ENCODE measurements at regions not wholly inside any gene's neighbourhood (a gene's known extent, or its start where the extent isn't known, plus 50 kb on each side); places are given as distances from the start of the nearest gene placed in this dataset.
"Not testable (repeated sequence)": the region's sequence is repeated elsewhere in the genome, so short reads cannot be mapped to it uniquely, and the experiment has no call there.

DNA sequence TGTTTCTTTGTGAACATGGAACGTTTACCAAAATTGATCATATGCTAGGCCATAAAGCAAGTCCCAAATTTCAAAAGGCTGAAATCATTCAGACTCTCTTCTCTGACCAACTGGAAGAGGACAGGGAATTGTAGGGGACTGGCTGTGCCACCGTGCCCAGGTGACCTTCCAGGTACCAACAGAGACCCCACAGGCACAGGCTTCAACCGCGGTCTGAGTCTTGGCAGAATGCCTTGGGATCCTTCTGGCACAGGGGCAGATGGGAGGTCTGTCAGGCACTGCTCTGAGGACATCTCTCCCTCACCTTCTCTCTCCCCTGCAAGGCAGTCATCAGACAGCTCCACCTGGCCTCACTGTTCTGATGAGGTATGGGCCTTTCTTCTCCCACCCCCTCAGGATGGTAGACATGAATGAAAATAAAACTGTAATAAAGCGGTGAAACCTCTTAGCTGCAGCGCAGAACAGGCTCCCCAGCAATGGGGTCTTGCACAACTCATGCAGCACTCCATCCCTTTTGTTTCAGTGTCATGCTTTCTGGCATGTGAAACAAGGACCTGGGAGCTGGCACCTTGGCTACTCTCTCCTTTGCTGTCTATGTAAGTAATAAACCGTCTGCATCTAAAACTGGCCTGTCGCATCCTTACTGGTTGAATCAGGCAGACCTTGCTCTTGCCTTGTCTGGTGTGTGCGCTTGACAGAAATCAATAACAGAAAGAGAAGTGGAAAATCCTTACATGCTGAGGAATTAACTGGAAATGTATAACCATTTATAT is 289.2 kb downstream of the KLF13 start:
- Histone ChIP-seq H3K4me1 (no peaks in the 10 kb centered on the region), H3K27me3 (replicated peaks; ENCODE audit: control insufficient read depth, insufficient read depth, low read length) (no peaks in the 10 kb centered on the region), H3K4me3 (ENCODE audit: low read depth, low read length) (no peak overlapping the region), H3K36me3 (ENCODE audit: control insufficient read depth, insufficient read depth, low read length) (no peaks in the 10 kb centered on the region), H3K9me3 (no peaks in the 10 kb centered on the region)
- CTCF ChIA-PET, result no interaction called here
- H3K27ac Mint-ChIP-seq (ENCODE audit: unreplicated experiment), result no peak overlapping the region
- POLR2A ChIA-PET, result no interaction called here
- H3K4me1 Mint-ChIP-seq (ENCODE audit: low read depth, unreplicated experiment), result no peaks in the 10 kb centered on the region
- peaks cover 8% of the 10 kb centered on the region for H3K9me3 Mint-ChIP-seq (ENCODE audit: unreplicated experiment)
- H3K4me3 Mint-ChIP-seq (ENCODE audit: unreplicated experiment), result no peak overlapping the region
- TF ChIP-seq, protein P1, sequence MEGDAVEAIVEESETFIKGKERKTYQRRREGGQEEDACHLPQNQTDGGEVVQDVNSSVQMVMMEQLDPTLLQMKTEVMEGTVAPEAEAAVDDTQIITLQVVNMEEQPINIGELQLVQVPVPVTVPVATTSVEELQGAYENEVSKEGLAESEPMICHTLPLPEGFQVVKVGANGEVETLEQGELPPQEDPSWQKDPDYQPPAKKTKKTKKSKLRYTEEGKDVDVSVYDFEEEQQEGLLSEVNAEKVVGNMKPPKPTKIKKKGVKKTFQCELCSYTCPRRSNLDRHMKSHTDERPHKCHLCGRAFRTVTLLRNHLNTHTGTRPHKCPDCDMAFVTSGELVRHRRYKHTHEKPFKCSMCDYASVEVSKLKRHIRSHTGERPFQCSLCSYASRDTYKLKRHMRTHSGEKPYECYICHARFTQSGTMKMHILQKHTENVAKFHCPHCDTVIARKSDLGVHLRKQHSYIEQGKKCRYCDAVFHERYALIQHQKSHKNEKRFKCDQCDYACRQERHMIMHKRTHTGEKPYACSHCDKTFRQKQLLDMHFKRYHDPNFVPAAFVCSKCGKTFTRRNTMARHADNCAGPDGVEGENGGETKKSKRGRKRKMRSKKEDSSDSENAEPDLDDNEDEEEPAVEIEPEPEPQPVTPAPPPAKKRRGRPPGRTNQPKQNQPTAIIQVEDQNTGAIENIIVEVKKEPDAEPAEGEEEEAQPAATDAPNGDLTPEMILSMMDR (IDR thresholded peaks at IDR 0.05; ENCODE audit: insufficient read depth in 1 of 2, low read depth in 1 of 2, low read length in 1 of 2, severe bottlenecking in 1 of 2, unreplicated experiment in 1 of 2), result no peak
- no TSS peak for BruUV-seq (replicated peaks)
- no peaks in the 10 kb centered on the region for H3K36me3 Mint-ChIP-seq (ENCODE audit: insufficient read depth, unreplicated experiment)
- intact Hi-C loops (cut with micrococcal nuclease; ENCODE audit: unreplicated experiment), result no loop called here
- H3K27me3 Mint-ChIP-seq (ENCODE audit: insufficient read depth, unreplicated experiment), result peaks cover 3% of the 10 kb centered on the region
- no peak for DNase-seq

DNA sequence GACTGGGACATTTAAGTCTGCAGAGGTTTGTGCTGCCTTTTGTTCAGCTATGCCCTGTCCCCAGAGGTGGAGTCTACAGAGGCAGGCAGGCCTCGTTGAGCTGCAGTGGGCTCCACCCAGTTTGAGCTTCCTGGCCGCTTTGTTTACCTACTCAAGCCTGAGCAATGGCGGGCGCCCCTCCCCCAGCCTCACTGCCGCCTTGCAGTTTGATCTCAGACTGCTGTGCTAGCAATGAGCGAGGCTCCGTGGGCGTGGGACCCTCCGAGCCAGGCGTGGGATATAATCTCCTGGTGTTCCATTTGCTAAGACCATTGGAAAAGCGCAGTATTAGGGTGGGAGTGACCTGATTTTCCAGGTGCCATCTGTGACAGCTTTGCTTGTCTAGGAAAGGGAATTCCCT is 296.7 kb downstream of the KLF13 start:
- H3K9me3 Mint-ChIP-seq (ENCODE audit: unreplicated experiment); H3K27ac Mint-ChIP-seq (ENCODE audit: unreplicated experiment); H3K27me3 Mint-ChIP-seq (ENCODE audit: insufficient read depth, unreplicated experiment); H3K4me1 Mint-ChIP-seq (ENCODE audit: low read depth, unreplicated experiment); H3K27me3 ChIP-seq (replicated peaks; ENCODE audit: control insufficient read depth, insufficient read depth, low read length); POLR2A ChIA-PET; H3K4me1 ChIP-seq; intact Hi-C loops (cut with micrococcal nuclease; ENCODE audit: unreplicated experiment); DNase-seq; BruUV-seq (replicated peaks); CTCF ChIA-PET; H3K36me3 Mint-ChIP-seq (ENCODE audit: insufficient read depth, unreplicated experiment); H3K4me3 Mint-ChIP-seq (ENCODE audit: unreplicated experiment); H3K4me3 ChIP-seq (ENCODE audit: low read depth, low read length); H3K36me3 ChIP-seq (ENCODE audit: control insufficient read depth, insufficient read depth, low read length); H3K9me3 ChIP-seq: not testable (repeated sequence)

DNA sequence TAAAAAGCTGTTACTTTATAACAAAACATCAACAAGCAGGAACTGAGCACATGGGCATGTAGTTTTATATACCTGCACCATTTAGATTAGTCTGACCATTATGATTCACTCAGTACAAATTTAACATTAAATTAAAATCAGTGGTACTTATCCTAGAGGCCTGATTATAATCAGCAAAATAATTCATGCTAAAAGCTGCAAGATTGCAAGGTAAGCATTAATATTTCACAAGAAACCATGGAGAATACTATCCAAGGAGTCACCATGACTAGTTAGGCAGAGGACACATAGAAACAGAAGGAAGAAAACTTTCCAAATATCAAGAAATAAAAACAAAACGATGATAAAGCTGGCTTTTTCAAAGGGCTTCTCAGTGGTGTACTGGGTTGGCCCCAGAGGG is 297.5 kb downstream of the KLF13 start:
- CTCF ChIA-PET; H3K9me3 ChIP-seq; intact Hi-C loops (cut with micrococcal nuclease; ENCODE audit: unreplicated experiment); H3K4me1 ChIP-seq; H3K27me3 Mint-ChIP-seq (ENCODE audit: insufficient read depth, unreplicated experiment); H3K36me3 ChIP-seq (ENCODE audit: control insufficient read depth, insufficient read depth, low read length); POLR2A ChIA-PET; BruUV-seq (replicated peaks); H3K27me3 ChIP-seq (replicated peaks; ENCODE audit: control insufficient read depth, insufficient read depth, low read length); H3K36me3 Mint-ChIP-seq (ENCODE audit: insufficient read depth, unreplicated experiment); H3K4me3 ChIP-seq (ENCODE audit: low read depth, low read length); H3K27ac Mint-ChIP-seq (ENCODE audit: unreplicated experiment); DNase-seq; H3K4me3 Mint-ChIP-seq (ENCODE audit: unreplicated experiment); H3K4me1 Mint-ChIP-seq (ENCODE audit: low read depth, unreplicated experiment); H3K9me3 Mint-ChIP-seq (ENCODE audit: unreplicated experiment): not testable (repeated sequence)

DNA sequence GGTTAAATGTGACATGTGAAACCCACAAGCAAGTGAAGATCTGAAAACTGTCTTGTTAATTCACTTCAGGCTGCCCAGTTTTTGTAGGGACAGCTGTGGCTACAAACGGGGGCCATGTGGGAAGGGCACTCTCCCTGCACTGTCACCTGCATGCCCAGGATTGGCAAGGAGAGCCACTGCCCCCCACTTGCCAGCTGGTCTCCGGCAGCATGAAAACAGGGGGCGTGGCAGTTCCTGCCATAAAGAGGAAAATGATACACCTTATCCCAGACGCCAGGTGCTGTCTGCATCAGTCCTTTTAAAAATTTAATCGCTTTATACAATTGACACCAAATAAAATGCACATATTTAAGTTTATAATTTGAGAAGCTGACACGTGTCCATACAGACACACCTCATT is 309.1 kb downstream of the KLF13 start:
- H3K36me3 Mint-ChIP-seq (ENCODE audit: insufficient read depth, unreplicated experiment); H3K4me1 Mint-ChIP-seq (ENCODE audit: low read depth, unreplicated experiment); H3K27me3 ChIP-seq (replicated peaks; ENCODE audit: control insufficient read depth, insufficient read depth, low read length); POLR2A ChIA-PET; BruUV-seq (replicated peaks); H3K27me3 Mint-ChIP-seq (ENCODE audit: insufficient read depth, unreplicated experiment); H3K9me3 ChIP-seq; H3K4me1 ChIP-seq; H3K27ac Mint-ChIP-seq (ENCODE audit: unreplicated experiment); H3K4me3 ChIP-seq (ENCODE audit: low read depth, low read length); DNase-seq; H3K36me3 ChIP-seq (ENCODE audit: control insufficient read depth, insufficient read depth, low read length); H3K4me3 Mint-ChIP-seq (ENCODE audit: unreplicated experiment); CTCF ChIA-PET; intact Hi-C loops (cut with micrococcal nuclease; ENCODE audit: unreplicated experiment): not testable (repeated sequence)
- H3K9me3 Mint-ChIP-seq (ENCODE audit: unreplicated experiment), result peaks cover 14% of the 10 kb centered on the region

DNA sequence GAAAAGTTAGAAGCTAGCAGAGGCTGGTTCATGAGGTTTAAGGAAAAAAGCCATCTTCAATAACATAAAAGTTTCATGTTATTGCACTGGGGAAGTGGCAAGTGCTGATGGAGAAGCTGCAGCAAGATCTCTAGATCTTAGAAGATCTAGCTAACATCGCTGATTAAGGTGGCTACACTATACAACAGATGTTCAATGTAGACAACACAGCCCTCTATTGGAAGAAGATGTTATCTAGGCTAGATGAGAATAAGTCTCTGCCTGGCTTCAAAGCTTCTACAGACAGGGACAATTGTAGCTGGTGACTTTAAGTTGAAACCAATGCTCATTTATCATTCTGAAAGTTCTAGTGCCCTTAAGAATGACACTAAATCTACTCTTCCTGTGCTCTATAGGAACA is 310.3 kb downstream of the KLF13 start:
- DNase-seq; H3K4me3 ChIP-seq (ENCODE audit: low read depth, low read length); CTCF ChIA-PET; BruUV-seq (replicated peaks); intact Hi-C loops (cut with micrococcal nuclease; ENCODE audit: unreplicated experiment); H3K27me3 ChIP-seq (replicated peaks; ENCODE audit: control insufficient read depth, insufficient read depth, low read length); H3K4me3 Mint-ChIP-seq (ENCODE audit: unreplicated experiment); H3K36me3 Mint-ChIP-seq (ENCODE audit: insufficient read depth, unreplicated experiment); H3K36me3 ChIP-seq (ENCODE audit: control insufficient read depth, insufficient read depth, low read length); H3K4me1 ChIP-seq; H3K27ac Mint-ChIP-seq (ENCODE audit: unreplicated experiment); H3K9me3 ChIP-seq; H3K27me3 Mint-ChIP-seq (ENCODE audit: insufficient read depth, unreplicated experiment); H3K4me1 Mint-ChIP-seq (ENCODE audit: low read depth, unreplicated experiment): not testable (repeated sequence)
- POLR2A ChIA-PET, result interaction anchor here (0.6 kb wide), 1 partner anchor 1317 kb away, joined by 3 read pairs; no protein-coding TSS in a partner anchor
- H3K9me3 Mint-ChIP-seq (ENCODE audit: unreplicated experiment), result peaks cover 14% of the 10 kb centered on the region

DNA sequence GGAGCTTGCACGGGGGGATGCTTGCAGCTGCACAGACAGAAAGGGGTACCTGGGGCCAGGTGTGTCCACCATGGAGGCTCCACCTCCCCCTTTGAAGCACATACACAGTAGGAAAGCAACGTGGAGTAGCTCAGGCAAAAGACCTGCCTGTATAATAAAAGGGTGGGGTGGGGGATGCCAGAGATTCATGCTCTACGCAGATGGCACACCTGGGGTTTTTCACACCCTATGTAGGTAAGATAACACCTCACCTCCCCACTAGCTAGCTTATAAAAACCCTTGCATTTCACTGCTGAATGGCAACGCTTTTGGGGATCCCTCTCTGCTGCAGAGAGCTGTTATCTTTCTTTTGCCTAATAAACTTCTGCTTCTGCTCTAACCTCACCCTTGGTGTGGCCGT is 317.3 kb downstream of the KLF13 start:
- H3K4me1 Mint-ChIP-seq (ENCODE audit: low read depth, unreplicated experiment); BruUV-seq (replicated peaks); H3K36me3 Mint-ChIP-seq (ENCODE audit: insufficient read depth, unreplicated experiment); CTCF ChIA-PET; H3K36me3 ChIP-seq (ENCODE audit: control insufficient read depth, insufficient read depth, low read length); H3K4me1 ChIP-seq; H3K4me3 ChIP-seq (ENCODE audit: low read depth, low read length); H3K27ac Mint-ChIP-seq (ENCODE audit: unreplicated experiment); H3K4me3 Mint-ChIP-seq (ENCODE audit: unreplicated experiment); H3K27me3 ChIP-seq (replicated peaks; ENCODE audit: control insufficient read depth, insufficient read depth, low read length); DNase-seq; POLR2A ChIA-PET; H3K9me3 ChIP-seq; intact Hi-C loops (cut with micrococcal nuclease; ENCODE audit: unreplicated experiment); H3K9me3 Mint-ChIP-seq (ENCODE audit: unreplicated experiment): not testable (repeated sequence)
- peaks cover 11% of the 10 kb centered on the region for H3K27me3 Mint-ChIP-seq (ENCODE audit: insufficient read depth, unreplicated experiment)
